Activated CD4-positive, alpha-beta T cell treated with anti-CD3 and anti-CD28 coated beads for 4 hours (primary cell): ENCODE measurements at regions not wholly inside any gene's neighbourhood (a gene's known extent, or its start where the extent isn't known, plus 50 kb on each side); places are given as distances from the start of the nearest gene placed in this dataset.

Source experiments
- DNase-seq, 2 donors: peaks; one replicate each; pipeline ENCODE4 v3.0.0-alpha.2; 2020

GRCh38 chr17:14940108-14940937 is 324.8 kb downstream of the PMP22 start:
- no peak for DNase-seq

- DNase-seq = no peak
Observed at GRCh38 chr17:14935845-14936485, 329.2 kb downstream of the PMP22 start.

GRCh38 chr17:14935139-14935841 is 329.8 kb downstream of the PMP22 start:
- no peak for DNase-seq

- no peak for DNase-seq
Observed at GRCh38 chr17:14933676-14934075, 331.4 kb downstream of the PMP22 start.

- peak; percentile 52 to 58 for DNase-seq
Observed at GRCh38 chr17:14926526-14927122, 338.5 kb downstream of the PMP22 start.

- DNase-seq = no peak
Observed at GRCh38 chr17:14926073-14926472, 339.1 kb downstream of the PMP22 start.

DNA sequence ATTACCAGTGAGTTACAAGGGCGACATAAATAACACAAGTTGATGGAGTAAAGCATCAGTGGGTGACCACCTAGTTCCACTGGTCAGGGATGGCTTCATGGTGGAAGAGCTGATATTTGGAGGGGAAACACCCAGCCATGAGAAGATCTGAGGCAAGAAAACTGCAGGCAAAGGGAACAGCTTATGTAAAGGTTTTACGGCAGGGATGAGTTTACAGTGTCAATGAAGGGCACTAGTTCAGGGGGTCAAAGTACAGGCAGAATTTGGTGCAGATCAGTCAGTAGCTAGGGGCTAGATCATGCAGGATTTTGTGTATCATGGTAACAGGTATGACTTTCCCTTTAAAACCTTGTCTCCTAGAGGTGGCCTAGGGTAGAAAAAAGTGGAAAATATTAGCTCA is 339.6 kb downstream of the PMP22 start:
- no peak for DNase-seq

GRCh38 chr17:14923981-14924380 is 341.1 kb downstream of the PMP22 start:
- DNase-seq = no peak

DNA sequence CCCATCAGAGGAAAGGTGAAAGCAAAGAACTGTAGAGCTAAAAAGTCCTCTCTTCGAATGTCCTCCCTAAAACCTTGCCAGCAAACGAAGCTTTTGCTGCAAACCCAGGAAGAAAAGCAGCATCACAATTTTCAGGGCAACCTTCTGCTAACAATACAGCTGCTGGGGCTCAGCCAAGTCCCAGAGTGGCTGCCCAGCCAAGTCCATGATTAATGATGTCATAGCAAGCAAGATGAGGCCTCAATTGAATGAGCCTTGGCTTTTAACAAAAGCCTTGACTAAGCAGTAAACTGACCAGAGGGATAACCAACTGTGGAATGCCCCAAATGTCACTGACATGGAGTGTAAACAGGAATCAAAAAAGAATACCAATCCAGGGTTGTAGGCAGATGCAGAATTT is 342.7 kb downstream of the PMP22 start:
- DNase-seq = no peak

- DNase-seq = no peak
Observed at GRCh38 chr17:14921936-14922335, 343.2 kb downstream of the PMP22 start.

- no peak for DNase-seq
Observed at GRCh38 chr17:14919631-14920213, 345.4 kb downstream of the PMP22 start.

- DNase-seq = no peak
Observed at GRCh38 chr17:14919094-14919493, 346.0 kb downstream of the PMP22 start.

DNA sequence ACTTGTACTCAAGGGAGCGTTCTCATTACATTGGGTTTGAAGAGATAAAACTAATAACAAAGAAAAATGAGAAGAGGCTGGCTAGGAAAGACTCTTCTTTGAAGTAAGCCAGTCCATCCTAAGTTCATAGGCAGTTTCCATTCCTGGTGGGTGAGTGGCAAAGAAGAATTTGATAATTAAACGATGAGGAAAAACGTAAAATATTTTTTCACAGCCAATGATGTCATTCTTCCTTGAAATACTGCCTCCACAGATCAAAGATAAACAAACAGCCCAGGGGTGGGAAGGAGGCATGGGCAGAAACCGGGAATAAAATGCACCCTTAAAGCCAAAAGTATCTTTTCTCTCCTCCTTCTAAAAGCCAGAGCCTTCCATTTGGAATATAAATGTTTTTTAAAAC is 346.6 kb downstream of the PMP22 start:
- no peak for DNase-seq

- DNase-seq = no peak
Observed at GRCh38 chr17:14910916-14911315, 354.2 kb downstream of the PMP22 start.

- DNase-seq = no peak
Observed at GRCh38 chr17:14904386-14904785, 360.7 kb downstream of the PMP22 start.

- DNase-seq = no peak
Observed at GRCh38 chr17:14903854-14904253, 361.3 kb downstream of the PMP22 start.

GRCh38 chr17:14902803-14903202 is 362.3 kb downstream of the PMP22 start:
- no peak for DNase-seq

DNA sequence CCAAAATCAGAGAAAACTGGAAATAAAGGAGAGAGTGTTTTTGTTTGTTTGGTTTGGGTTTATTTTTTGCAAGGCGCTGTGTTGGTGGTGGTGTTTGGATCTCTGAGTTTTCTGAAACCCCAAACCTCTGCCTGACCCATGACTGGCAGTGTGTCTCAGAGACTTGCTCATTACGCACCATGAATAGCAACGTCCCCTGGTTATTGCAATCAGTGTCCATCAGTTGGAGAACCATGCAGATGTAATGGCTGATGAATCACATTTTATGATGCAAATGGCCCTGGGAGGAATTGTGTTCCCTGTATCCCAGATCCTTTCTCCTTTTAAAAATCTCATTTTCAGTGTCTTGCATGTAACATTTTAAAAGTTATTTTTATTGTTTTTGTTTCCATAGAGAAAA is 362.8 kb downstream of the PMP22 start:
- no peak for DNase-seq

- no peak for DNase-seq
Observed at GRCh38 chr17:14901376-14901775, 363.8 kb downstream of the PMP22 start.

DNA sequence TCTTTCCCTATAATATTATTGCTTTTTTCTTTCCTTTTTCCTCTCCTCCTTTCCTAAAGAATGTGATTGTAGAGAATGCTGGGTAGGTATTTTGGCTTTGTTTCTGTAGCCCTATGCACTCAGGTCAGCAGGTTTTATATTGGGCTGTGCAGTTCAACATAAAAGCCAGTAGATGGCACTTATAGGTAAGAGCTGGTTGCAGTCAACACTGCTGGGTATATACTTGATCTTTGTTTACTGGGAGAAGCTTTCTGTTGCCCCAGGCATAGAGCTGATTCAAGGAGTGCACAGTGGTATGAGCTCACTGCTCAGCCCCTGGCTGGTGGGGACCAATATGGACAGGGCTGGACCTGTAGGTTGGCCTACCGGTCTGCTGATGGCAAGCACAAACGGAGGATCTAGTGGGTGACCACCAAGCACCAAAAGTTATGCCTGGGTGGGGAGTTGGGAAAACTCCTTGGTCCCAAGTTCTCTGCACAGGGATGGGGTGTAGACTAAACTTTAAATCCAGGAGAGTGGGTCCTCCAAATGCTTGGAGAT is 378.9 kb downstream of the PMP22 start:
- DNase-seq = no peak

- DNase-seq = no peak
Observed at GRCh38 chr17:14882131-14882530, 383.0 kb downstream of the PMP22 start.

DNA sequence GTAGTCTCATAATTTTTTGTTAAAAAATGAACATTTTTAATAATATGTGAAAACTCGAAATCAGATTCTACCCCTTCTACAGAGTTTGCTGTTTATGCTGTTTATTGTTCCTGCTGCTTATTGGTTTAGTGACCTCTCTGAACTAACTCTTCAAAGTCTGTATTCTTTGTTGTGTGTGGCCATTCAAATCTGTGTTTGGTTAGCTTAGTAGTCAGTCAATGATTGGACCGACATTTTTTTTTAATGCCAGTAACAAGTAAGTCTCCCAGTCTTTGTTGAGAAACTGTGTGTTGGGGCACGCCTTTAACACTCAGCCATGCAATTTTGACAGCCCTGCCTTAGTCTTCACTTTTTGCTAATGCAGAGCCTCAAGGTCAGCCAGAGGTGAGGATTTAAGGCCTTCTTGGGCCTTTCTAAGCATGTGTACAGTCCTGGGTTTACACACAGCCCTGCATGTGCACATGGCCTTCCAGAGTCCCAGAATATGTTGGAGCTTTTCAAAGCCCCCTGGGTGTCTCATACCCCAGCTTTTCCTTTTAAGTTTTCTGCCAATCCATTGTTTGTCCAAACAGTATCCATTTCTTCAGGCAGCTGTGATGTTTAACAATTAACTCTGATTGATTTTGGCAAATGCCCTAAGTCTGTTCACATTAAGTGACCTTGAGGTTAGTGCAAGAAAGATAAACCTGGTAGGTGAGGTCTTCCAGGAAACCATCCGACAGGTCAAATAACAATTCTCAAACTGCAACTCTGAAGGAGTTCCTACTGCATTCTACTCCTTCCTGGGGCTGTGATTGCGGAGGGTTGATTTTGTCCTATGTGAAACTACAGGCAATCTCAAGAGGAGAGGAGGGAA is 389.3 kb downstream of the PMP22 start:
- no peak for DNase-seq
